ENCODE measurements at regions not wholly inside any gene's neighbourhood (a gene's known extent, or its start where the extent isn't known, plus 50 kb on each side); places are given as distances from the start of the nearest gene placed in this dataset.
"Not testable (repeated sequence)": the region's sequence is repeated elsewhere in the genome, so short reads cannot be mapped to it uniquely, and the experiment has no call there.

DNA sequence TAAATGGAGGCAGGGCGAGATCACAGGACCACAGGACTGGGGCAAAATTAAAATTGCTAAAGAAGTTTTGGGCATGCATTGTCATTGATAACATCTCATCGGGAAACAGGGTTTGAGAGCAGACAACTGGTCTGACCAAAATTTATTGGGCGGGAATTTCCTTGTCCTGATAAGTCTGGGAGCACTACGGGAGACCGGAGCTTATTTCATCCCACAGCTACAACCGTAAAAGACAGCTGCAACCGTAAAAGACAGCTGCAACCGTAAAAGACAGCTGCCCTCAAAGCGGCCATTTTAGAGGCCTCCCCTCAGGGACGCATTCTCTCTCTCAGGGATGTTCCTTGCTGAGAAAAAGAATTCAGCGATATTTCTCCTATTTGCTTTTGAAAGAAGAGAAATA lies 170.4 kb upstream of the NPAP1 start:
- TF ChIP-seq, protein P1, sequence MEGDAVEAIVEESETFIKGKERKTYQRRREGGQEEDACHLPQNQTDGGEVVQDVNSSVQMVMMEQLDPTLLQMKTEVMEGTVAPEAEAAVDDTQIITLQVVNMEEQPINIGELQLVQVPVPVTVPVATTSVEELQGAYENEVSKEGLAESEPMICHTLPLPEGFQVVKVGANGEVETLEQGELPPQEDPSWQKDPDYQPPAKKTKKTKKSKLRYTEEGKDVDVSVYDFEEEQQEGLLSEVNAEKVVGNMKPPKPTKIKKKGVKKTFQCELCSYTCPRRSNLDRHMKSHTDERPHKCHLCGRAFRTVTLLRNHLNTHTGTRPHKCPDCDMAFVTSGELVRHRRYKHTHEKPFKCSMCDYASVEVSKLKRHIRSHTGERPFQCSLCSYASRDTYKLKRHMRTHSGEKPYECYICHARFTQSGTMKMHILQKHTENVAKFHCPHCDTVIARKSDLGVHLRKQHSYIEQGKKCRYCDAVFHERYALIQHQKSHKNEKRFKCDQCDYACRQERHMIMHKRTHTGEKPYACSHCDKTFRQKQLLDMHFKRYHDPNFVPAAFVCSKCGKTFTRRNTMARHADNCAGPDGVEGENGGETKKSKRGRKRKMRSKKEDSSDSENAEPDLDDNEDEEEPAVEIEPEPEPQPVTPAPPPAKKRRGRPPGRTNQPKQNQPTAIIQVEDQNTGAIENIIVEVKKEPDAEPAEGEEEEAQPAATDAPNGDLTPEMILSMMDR (IDR thresholded peaks at IDR 0.05), result not testable (repeated sequence)
- not testable (repeated sequence) for TF ChIP-seq POLR2A (IDR thresholded peaks at IDR 0.05)
